ENCODE measurements at regions not wholly inside any gene's neighbourhood (a gene's known extent, or its start where the extent isn't known, plus 50 kb on each side); places are given as distances from the start of the nearest gene placed in this dataset.
"Not testable (repeated sequence)": the region's sequence is repeated elsewhere in the genome, so short reads cannot be mapped to it uniquely, and the experiment has no call there.

DNA sequence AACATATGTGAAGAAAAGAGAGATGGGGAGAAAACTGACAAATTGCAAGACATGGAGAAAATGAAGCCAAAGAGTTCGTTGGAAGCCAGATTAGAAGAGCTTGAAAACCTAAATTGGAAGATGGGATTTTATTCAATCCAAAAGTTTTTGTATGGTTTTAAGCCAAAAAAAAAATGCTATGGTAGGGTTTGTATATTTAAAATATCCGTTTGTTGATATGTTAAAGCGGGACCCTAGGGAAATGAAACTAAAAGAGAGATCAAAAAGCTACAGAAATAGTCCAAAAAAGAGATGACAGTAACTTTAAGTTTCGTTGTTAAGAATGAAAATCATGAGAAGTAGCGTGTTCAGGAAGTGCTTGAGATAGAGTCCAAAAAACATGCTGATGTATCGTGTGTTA is 617.7 kb upstream of the ADGRL2 start:
- TF ChIP-seq, protein P1, sequence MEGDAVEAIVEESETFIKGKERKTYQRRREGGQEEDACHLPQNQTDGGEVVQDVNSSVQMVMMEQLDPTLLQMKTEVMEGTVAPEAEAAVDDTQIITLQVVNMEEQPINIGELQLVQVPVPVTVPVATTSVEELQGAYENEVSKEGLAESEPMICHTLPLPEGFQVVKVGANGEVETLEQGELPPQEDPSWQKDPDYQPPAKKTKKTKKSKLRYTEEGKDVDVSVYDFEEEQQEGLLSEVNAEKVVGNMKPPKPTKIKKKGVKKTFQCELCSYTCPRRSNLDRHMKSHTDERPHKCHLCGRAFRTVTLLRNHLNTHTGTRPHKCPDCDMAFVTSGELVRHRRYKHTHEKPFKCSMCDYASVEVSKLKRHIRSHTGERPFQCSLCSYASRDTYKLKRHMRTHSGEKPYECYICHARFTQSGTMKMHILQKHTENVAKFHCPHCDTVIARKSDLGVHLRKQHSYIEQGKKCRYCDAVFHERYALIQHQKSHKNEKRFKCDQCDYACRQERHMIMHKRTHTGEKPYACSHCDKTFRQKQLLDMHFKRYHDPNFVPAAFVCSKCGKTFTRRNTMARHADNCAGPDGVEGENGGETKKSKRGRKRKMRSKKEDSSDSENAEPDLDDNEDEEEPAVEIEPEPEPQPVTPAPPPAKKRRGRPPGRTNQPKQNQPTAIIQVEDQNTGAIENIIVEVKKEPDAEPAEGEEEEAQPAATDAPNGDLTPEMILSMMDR (IDR thresholded peaks at IDR 0.05): no peak
- WGBS, 2 donors: 64 to 67% methylated on average over 6 of the region's 6 CpGs
- intact Hi-C loops (cut with DNase I): no loop called here

DNA sequence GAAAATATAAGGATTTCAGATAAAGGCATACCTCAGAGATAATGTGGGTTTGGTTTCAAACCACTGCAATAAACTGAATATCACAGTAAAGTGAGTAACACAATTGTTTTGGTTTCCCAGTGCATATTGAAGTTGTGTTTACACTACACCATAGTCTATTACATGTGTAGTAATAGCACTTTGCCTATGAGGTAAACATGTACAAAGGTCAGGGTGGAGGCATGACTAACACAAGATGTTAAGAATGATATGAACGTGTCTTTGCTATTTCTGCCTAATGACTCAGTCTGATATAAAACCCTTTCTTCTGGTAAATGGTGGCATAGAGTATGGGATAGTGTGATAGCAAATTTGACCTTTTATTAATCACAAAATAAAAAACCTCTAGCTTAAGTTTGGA is 621.5 kb upstream of the ADGRL2 start:
- H3K36me3 ChIP-seq: no peaks in the 10 kb centered on the region
- TF ChIP-seq, protein P1 (IDR thresholded peaks at IDR 0.05): no peak
- H3K4me3 ChIP-seq: no peak overlapping the region
- H3K9me3 ChIP-seq: peaks cover 0 to 14% (median 0%) of the 10 kb centered on the region in 11 donors
- no peaks in the 10 kb centered on the region for H3K27me3 ChIP-seq
- intact Hi-C loops (cut with DNase I): no loop called here
- WGBS, 2 donors: 28 to 49% methylated on average over 1 of the region's 1 CpG
- H3K27ac ChIP-seq: no peak overlapping the region
- DNase-seq: no peak
- ATAC-seq: no peak
- H3K4me1 ChIP-seq: no peaks in the 10 kb centered on the region

More for the DNA sequence above, 617.7 kb upstream of the ADGRL2 start:
- H3K36me3 ChIP-seq: no peaks in the 10 kb centered on the region
- no peak for DNase-seq
- no peak overlapping the region for H3K4me3 ChIP-seq
- H3K27me3 ChIP-seq: no peaks in the 10 kb centered on the region
- ATAC-seq: no peak
- H3K27ac ChIP-seq: no peak overlapping the region
- no peaks in the 10 kb centered on the region for H3K4me1 ChIP-seq
- peaks cover 0 to 14% (median 0%) of the 10 kb centered on the region in 11 donors for H3K9me3 ChIP-seq

DNA sequence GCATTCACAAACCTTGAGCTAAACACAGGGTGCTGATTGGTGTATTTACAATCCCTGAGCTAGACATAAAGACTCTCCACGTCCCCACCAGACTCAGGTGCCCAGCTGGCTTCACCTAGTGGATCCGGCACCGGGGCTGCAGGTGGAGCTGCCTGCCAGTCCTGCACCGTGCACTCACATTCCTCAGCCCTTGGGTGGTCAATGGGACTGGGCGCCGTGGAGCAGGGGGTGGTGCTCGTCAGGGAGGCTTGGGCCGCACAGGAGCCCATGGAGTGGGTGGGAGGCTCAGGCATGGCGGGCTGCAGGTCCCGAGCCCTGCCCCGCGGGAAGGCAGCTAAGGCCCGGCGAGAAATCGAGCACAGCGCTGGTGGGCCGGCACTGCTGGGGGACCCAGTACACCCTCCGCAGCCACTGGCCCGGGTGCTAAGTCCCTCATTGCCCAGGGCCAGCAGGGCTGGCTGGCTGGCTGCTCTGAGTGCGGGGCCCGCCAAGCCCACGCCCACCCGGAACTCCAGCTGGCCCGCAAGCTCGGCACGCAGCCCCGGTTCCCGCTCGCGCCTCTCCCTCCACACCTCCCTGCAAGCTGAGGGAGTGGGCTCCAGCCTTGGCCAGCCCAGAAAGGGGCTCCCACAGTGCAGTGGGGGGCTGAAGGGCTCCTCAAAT is 622.2 kb upstream of the ADGRL2 start:
- H3K36me3 ChIP-seq; H3K27me3 ChIP-seq; ATAC-seq; H3K4me1 ChIP-seq; intact Hi-C loops (cut with DNase I); H3K27ac ChIP-seq; H3K4me3 ChIP-seq; DNase-seq: not testable (repeated sequence)
- peaks cover 0 to 15% (median 3%) of the 10 kb centered on the region in 11 donors for H3K9me3 ChIP-seq
- WGBS, 2 donors: 92 to 97% methylated on average over 19 to 21 of the region's 30 CpGs

DNA sequence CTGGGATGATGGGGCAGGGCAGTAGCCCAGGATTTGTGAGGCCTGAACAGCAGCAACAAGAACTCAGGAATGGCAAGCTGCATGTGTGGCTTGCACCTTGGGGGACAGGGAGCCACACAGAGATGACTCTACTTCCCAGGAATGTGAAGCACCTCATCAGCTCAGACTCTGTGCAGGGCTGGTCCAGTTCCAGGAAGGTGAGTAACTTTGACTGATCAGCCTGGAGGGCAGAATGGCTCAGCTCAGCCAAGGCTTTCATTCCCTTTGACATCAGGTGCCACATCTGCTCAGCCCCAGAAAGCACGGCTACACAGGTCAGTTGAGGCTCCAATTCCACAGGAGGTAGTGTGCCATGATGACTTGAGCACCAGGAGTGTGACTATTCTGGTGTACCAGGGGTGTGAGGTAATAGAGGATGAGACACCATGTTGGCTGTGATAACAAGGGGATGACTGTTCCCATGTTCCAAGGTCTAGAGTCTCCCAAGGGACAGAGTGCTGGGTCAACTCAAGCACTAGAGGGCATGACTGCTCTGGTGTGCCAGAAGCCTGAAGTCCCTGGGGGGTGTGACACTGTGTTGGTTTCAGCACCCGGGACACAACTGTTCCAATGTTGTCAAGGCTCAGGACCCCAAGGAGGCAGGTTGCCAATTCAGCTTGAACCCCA is 625.8 kb upstream of the ADGRL2 start:
- Histone ChIP-seq H3K36me3 (no peaks in the 10 kb centered on the region), H3K27me3 (no peaks in the 10 kb centered on the region), H3K9me3 (peaks cover 0 to 40% (median 26%) of the 10 kb centered on the region in 11 donors), H3K27ac (no peak overlapping the region), H3K4me3 (no peak overlapping the region), H3K4me1 (no peaks in the 10 kb centered on the region)
- DNase-seq: no peak
- 93 to 100% methylated on average over 2 of the region's 2 CpGs for WGBS, 2 donors
- intact Hi-C loops (cut with DNase I): no loop called here
- TF ChIP-seq, protein P1 (IDR thresholded peaks at IDR 0.05): no peak
- no peak for ATAC-seq

DNA sequence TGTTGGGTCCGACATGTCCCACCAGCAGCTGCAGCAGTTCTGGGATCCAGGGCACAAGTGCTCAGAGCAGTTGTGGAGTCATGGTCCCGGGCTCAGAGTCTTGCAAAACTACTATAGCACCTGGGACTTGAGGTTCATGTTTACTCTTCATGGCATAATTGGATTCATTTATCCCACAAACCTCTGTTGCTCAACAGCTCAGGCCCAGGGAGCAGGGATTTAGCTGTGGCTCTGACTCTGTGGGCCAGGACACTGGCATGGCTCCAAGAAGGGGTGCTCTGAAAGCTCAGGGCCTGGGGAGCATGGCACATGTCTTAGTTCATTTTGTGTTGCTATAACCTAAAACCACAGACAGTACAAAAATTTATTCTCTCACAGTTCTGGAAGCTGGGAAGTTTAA is 626.7 kb upstream of the ADGRL2 start:
- WGBS, 2 donors: 92 to 96% methylated on average over 2 of the region's 2 CpGs
- no peaks in the 10 kb centered on the region for H3K4me1 ChIP-seq
- no peaks in the 10 kb centered on the region for H3K36me3 ChIP-seq
- H3K4me3 ChIP-seq: no peak overlapping the region
- intact Hi-C loops (cut with DNase I): no loop called here
- ATAC-seq (no peak), DNase-seq (no peak)
- H3K27ac ChIP-seq: no peak overlapping the region
- H3K27me3 ChIP-seq: no peaks in the 10 kb centered on the region
- TF ChIP-seq, protein P1 (IDR thresholded peaks at IDR 0.05): no peak
- peaks cover 0 to 47% (median 26%) of the 10 kb centered on the region in 11 donors for H3K9me3 ChIP-seq
